Globus pallidus (tissue), 1 donor: ENCODE measurements at regions not wholly inside any gene's neighbourhood (a gene's known extent, or its start where the extent isn't known, plus 50 kb on each side); places are given as distances from the start of the nearest gene placed in this dataset.

Experiments
- DNase-seq: peaks from one replicate; pipeline ENCODE4 v3.0.0-alpha.2; 2015; ENCODE audit warnings: low spot score

DNA sequence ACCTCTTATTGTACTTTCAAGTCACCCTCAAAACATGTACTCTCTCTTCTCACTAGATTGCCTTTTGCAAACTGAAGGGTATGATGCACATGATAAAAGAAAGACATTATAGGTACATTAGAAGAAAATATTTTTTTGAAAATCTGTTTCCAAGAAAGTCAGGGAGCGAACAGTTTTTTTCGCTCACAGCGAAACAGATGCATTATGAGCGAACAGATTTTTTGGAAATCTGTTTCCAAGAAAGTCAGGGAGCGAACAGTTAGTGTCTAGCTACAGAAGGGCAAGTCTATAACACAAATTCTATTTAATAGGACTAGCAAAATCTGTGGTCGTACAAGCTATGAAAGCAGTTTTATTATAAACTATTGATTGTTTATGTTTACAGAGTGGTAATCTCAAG is 296.2 kb upstream of the ANO3 start:
- DNase-seq, result no peak

DNA sequence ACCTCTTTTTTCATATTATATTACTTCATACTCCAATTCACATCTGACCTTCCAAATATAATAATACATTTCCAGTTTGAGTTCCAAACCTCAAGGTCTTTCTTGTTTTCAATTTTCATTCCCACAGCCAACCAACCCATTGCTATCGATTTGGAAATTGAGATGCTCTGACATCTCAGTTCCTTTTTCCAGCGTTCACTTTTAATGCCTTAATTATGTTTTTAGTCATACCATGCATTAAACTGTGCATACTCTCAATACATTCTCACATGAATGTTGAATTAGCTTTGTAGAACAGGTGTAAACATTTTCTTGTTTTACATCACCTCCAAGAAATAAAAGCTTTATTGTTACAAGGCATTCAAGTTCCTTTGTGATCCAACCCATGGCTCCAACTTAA is 294.2 kb upstream of the ANO3 start:
- DNase-seq, result no peak

DNA sequence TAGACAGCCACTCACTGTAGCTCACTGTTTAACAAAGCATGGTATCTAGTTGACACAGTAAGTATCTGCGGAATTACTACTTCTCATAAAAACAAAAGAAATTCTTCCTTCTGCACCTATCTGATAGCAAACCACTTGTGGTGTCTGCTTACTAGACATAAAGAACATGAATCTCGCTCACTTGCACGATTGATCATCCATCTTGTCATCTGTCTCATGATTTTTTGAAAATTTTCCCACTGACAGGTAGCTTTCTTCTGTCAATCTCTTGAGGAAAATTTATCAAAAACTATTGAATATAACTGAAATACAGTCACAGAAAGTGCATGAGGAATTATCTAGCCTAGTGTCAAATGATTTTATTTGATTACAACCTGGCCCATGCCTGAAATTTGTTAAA is 291.6 kb upstream of the ANO3 start:
- no peak for DNase-seq

DNA sequence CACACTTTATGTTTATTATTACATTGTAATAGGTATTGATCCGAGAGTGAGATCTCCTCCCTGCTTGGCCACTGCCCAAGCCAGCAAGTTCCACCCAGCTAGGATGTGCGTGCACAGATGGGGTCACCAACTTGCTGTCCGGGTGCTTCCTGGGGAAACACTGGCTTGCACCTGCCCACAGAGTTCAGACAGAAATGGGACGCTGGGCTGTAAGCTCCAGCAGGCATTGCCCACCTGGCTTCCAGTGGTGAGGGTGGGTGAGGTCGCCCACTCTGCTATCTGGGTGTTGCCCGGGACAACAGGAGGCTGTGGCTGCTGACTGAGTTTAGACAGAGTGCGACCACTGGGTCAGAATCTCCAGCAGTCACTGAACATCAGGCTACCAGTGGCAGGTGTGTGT is 289.8 kb upstream of the ANO3 start:
- DNase-seq, result no peak

DNA sequence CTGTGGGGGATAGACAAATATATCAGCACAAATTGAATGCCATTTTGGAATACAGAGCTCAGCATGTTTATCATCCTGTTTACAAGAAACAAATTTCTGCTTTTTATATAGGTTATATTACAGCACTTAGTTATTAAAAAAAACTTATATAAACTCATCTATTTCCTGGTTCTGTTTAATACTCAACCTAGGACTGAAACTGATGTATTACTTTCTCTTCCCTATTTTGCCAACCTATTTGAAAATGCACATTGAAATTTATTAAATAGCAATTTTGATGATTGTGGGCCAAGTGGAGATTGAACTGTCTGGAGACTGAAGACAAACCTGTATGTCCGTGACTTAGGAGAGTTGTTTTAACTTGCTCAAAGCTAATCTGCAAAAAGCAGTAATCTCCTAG is 288.3 kb upstream of the ANO3 start:
- no peak for DNase-seq

DNA sequence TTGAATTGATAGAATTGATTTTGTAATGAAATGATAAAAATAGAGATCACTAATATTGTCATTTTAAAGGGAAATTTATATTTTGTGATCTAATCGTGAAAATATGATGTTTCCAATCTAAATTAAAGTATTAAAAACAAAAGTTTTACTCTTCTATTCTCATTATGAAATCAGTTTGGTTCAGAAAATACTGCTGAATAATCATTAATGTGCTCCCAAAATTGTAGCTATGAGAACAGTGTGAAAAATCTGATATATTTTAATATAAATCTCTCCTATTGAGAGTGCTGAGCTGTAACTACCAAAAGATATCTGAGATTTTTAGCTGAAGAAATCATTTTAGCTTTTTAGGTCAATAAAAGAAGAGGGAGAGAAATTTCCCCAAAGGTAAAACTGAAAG is 287.5 kb upstream of the ANO3 start:
- DNase-seq, result no peak

DNA sequence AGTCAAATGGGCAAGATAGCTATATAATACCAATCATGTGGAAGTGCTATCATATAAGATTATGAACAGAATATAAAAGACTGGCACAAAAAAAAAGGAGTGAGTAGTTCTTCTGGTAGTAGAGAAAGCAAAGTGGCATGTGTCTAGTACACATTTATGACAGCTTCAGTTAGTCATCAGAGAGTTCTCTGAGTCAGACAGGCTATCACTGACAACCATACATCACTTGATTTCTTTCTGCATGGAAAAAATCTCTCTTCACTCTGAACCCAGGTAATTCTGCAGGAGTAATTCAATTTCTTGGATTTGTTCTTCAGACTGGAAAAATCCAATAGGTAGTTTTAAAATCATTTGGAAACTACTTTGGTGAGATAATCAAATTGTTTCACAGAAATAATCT is 286.8 kb upstream of the ANO3 start:
- DNase-seq, result no peak

DNA sequence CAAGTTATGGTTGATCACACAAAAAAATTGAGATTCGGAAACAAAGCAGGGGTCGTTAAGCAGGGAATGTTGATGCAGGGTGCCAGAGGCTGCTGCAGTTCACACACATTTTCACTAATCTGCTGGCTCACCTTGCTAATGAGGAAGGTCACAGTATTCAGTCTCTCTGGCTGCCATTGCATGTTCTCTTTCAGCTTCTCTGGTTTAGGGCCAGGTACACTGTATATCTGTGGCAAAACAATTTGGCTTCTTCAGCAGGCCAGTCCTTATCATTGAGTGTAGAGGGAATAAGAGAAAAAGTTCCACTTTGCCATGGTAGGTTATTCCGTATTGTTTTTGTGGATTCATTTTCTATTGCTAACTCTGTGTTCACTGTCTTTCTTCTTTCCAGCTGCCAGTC is 283.7 kb upstream of the ANO3 start:
- DNase-seq, result no peak

DNA sequence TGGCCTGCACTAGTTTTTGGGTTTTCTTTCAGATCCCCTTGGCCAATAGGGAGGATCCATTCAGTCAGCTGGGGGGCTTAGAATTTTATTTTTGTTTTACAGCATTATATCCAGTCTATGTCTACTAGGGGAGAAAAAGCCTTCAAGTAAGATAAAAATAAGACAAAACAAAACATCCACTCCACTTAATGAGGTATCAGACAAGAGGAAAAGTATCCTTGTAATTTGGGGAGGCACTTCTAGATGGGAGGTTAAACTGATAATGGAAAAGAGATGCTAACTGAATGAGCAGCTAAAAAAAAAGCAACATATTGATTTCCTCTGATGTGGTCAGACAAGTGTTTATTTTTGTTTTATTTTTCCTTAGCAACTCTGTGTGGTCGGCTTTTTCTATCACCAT is 278.0 kb upstream of the ANO3 start:
- no peak for DNase-seq

DNA sequence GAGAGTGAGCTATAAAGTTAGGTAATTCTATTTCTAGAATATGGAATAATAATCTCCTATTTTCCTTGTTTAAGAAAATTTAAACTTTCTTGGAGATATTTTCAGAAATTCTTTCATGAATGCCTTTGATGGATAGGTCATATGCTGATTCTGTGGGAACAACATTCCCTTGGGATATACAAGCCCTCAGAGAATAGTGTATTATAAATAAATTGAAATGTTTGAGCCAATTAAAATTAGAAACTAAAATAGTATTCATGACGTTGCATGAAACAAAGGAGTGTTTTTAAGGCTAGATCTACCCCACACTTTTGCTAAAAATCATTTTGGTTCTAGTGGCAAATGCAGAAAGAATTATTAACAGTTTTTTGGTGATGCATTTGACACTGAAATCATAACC is 269.3 kb upstream of the ANO3 start:
- DNase-seq, result no peak

DNA sequence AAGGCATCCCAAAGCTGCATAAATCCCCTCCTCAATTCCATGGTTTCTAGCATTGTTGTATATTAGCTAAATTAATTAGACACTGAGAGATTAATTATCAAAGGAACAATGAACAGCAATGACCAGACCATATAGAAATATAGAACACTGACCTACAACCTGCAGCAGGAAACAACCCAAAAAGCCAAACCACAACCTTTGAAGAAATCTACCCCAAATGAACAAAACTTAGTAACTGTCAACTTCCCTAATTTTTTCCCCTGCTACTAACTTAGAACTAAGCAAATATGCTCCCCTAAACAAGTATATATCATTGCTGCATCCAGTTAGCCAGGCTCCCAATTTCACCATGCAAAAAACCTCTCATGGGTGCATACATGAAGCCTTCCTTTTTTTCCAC is 268.0 kb upstream of the ANO3 start:
- no peak for DNase-seq

DNA sequence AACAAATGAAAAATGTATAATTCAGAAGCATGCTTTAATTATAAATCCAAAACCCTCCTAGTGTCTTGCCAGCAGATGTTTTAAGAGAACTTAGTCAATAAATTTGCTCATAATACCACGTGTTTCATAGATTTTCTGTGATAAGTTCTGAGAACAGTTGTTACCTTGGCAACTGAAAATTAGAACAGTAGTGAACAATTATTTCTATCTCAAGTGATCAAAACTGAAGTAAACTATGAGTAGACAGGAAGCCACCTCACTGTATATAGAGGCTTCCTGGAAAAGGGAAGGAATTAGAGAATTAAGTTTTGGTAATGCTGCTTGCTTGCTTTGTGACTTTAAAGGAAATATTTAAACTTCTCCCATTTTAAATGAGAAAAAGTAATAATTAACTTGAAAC is 266.0 kb upstream of the ANO3 start:
- no peak for DNase-seq

DNA sequence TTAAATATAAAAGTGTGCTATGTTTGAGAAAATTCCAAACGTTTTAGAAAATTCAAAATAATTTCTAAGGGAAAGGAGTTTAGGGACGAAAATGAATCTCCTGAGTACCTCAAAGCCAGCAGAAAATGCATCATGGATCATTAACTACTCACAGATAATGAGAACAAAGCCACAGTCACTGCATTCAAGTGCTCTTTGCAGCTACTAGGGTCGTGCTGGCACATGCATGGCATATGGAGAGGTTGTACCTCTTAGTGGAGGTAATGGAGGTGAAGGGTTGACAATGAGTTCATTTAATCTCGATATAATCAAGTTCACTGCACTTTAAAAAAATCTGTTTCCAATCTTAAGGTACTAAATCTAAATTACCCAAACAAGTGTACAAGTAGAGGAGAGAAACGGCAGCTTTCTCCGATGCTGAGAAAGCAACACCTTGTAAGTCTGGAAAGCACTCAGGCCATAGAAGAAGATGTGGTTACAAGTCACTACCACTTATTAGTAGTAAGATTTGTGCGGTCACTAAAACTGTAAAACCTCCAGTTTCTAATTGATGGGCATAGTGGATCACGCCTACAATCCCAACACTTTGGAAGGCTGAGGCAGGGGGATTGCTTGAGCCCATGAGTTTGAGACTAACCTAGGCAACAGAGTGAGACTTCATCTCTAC is 261.1 kb upstream of the ANO3 start:
- no peak for DNase-seq

DNA sequence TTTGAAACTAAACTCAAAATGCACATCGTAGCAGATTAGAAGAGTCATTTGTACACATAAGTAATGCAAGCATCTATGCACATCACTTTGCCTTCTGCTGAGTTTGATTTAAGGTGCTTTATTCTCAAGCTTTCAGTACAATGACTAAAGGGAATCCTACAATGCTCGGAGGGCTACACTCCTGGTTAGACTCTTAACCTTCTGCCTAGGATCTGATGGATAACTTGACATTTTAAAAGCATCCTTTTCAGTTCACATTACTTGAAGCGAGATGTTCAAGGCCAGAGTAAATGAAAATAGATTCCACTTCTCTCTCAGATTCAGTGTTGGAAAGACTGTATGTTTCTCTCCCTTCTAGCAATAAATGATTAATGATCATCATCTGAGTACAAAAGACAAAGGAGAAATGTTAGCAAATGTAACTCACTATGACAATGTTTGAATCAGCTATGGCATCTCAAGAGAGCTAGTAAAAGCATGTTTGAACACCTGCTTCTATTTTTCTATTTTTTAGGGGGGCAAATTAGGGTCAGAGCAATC is 259.2 kb upstream of the ANO3 start:
- DNase-seq, result no peak

DNA sequence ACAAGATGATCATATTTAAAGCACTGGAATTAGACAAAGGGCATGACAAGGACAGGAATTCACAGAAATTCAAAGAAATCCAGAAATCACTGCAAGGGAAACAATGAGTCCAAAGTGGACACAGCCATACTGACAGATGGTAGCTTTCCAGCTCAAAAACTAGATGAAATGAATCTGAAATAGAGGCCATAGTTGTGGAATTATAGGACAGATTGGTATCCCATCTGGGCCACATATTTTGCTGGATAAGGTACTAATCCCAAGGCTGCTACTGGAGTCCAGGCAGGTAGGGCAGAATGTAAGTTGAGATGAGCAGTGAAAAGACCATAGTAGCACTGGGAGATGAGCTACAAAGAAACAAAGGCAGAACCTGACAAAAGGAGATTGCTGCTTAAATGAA is 258.3 kb upstream of the ANO3 start:
- no peak for DNase-seq

DNA sequence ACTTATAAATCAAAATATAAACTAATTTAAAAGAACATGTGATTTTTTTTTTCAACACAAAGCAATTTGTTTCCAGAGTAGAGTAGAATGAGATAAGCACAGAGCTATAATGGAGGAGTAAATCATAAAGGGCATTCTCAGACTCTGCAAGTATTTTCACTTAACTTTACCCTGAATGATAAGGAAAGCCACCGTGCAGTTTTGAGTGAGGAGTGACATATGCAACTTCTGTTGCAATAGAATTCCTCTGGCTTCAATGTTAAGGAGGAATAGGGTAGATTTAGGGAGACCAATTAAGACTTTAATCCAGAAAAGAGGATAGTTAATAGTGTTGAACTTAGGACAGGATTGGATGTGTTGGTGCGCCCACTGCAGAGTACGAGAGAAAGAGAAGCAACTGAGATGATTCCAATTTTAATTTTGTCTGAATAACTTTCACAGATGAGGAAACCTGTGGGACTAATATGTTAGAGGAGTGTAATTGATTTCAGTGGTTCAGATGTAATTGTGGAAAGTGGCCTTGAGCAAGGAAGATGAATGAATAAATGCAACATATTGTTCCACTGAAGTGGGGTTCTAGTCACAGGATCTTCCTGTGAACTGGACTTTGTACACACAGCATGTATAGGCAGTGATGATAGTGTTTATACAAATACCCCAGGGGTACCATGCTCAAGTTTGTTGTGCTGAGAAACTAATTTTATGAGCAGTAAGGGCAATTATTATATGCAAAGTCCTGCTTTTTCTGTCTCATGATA is 255.5 kb upstream of the ANO3 start:
- no peak for DNase-seq

DNA sequence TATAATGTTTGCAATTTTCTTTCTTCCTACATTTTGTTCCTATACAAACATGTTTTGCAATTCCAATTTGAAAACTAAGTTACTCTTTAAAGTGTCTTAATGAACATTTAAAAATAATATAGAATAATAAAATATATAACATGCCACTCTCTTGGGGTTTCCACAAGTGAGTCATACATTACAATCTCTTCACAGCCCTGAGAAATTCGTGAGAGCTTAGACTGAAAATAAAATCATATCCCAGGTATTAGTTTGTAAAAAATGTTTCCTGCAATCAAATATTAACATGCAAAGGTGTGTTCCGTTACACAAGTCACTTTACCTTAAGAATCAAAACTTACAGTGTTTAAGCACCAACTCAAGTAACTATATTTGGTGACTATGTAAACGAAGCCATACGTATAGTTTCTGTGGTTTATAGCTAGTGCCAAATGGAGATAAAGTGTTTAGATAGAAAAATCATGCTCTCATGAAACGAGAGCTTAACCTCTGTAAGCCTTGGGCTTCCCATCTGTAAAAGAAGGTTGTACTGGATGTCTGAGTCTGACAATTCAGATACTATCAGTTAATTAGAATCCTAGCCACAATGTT is 253.6 kb upstream of the ANO3 start:
- DNase-seq, result no peak

DNA sequence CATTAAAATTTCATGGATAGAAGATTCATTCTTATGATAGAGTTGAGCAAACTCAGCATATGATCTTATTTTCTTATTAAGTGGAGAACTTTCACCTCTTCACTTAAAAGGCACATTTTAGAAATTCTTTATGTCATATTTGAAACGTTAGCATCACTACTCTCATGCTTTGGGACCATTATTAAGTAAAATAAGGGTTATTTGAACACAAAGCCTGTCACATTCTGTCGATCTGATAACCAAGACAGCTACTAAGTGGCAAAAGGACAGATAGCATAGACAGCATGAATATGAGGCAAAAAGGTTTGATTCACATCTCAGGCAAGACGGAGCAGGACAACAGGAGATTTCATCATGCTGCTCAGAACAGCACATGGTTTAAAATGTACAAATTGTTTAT is 247.6 kb upstream of the ANO3 start:
- DNase-seq, result no peak

DNA sequence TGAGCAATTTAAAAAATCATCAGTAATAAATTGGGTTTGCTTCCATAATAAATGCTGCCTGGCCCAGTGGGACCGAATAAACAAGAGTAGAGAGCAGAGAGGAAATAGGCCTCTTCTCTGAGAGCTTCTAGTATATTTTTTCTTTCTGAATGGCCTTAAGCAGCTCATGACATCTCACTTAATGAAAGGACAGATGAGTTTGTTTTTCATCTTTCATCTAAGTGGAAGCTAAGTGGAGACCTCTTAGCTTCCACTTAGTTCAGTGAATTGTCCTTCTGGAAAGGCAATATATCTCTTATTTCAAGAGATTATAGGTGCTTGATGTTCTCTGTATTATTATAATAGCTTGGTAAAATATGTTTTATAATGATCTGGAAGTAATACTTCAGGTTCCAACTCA is 245.9 kb upstream of the ANO3 start:
- DNase-seq, result no peak

DNA sequence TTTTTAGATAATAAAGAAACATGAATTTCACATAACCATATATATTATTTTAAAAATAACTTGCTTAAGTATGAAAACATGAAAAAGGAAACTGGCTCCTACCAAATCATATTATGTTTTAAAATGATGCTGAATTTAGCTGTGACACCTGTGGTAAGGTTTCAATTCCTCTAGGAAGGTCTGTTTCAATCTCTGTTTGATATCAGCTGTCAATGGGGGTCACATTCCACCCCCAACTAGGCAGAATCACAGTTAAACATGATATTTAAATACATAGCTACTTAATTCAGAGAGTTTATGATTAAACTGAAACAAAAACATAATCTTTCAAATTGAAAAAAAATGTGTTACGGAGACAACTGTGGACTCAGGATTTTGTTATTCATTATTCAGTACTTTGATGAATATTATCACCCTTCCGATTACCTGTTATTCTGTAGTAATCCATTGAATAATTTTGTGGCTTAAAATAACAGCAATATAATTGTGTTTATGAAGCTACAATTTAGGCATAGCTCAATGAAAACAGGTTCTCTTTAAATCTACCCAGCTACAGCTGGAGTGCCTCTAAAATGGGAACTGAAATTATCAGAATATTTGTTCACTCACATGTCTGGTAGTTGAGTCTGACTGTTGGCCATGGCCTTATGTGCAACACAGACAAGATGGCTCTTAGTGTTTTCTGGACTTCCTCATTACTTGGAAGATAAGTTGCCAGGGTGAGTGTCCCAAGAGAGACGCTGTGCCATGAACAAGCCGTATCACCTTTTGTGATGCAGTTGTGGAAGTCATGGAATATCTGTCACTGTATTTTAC is 244.6 kb upstream of the ANO3 start:
- DNase-seq, result no peak

DNA sequence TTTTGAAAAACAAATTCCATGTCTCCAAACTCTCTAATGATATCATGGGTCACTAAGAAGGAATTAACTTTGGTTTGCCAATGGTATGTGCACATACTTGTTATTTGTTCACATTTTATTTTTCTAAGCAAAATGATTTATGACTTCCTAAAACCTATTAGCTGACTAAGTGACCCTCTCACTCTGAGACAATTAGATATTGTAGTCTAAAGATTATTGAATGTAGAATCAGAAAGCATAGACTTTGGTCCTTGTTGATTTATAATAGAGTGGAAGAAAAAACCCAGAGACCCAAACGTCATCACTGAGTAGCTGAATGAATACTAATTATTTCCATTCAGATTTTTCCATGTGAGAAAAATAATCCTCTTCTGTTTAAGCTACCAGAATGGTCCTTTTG is 243.5 kb upstream of the ANO3 start:
- no peak for DNase-seq

DNA sequence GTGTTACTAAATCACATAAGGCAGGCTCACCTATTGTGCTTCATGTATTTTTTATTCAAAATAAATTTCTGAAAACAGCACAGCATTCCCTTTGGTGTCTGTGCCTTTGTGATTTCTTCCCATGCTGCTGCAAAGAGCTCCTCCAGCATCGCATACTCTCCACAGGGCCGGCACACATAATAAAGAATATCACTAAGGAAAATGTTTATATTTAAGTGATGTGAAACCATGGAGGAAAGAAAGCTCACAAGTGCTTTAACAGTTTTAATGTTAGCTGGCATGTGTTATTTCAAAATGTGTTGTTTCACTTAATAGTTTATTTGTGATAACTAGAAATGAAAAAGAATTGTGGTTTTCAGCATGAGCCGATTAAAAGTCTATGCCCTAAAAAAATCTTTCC is 241.3 kb upstream of the ANO3 start:
- DNase-seq, result no peak

DNA sequence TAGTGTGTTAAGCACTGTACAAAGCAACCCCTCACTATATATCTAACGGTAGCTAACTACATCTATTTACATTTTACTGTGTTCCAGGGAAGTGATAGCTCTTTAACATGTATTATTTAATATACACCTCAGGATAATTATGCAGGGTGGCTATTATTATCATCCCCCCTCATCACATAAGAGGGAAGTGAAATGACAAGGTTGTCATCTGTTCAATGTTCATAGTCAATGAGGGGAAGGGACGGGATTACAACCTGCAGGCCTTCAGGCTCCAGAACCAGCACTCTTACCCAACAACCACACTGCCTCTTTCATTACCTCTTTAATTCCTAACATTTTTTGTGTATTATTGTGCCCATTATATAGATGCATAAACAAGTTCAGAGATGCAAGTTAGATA is 238.7 kb upstream of the ANO3 start:
- no peak for DNase-seq
